ENCODE measurements at regions not wholly inside any gene's neighbourhood (a gene's known extent, or its start where the extent isn't known, plus 50 kb on each side); places are given as distances from the start of the nearest gene placed in this dataset.

- TF ChIP-seq TAF1 (IDR thresholded peaks at IDR 0.05; ENCODE audit: borderline replicate concordance, insufficient read depth, low read length) (no peak), SIN3A (IDR thresholded peaks at IDR 0.05; ENCODE audit: borderline replicate concordance, insufficient read depth, low read length) (no peak), REST (IDR thresholded peaks at IDR 0.05; ENCODE audit: insufficient read depth in 1 of 2, low read depth in 2 of 2, low read length in 2 of 2) (no peak), POLR2AphosphoS5 (IDR thresholded peaks at IDR 0.05; ENCODE audit: low read depth, low read length) (no peak), FOXP2 (optimal IDR thresholded peaks at IDR 0.05; ENCODE audit: borderline replicate concordance, extremely low read depth, extremely low read length, insufficient read depth) (no peak)
These were observed 214.4 kb downstream of the UTP18 start for GRCh38 chr17:51474764-51475163.
